RWPE2 (cell line): ENCODE measurements at regions not wholly inside any gene's neighbourhood (a gene's known extent, or its start where the extent isn't known, plus 50 kb on each side); places are given as distances from the start of the nearest gene placed in this dataset.

Source experiments
- ATAC-seq: fragments of 200-7000 bp; cut with Tn5 transposase; 3 replicates; pipeline ENCODE4 v1.9.1; 2021; ENCODE audit warnings: low read depth
- DNase-seq: peaks from one replicate; pipeline ENCODE4 v3.0.0-alpha.2; 2020; ENCODE audit warnings: low spot score
- H3K27ac ChIP-seq: fragments of 450-650 bp; 2 replicates; pipeline ENCODE4 v1.5.1; 2017; ENCODE audit warnings: mild to moderate bottlenecking; ENCODE audit not compliant: poor library complexity, severe bottlenecking
- H3K27me3 ChIP-seq: fragments of 250-450 bp; sonication (Bioruptor Pico); 2 replicates; pipeline ENCODE4 v1.5.1; 2021; ENCODE audit warnings: mild to moderate bottlenecking, moderate library complexity; ENCODE audit not compliant: insufficient read depth, poor library complexity, severe bottlenecking
- H3K36me3 ChIP-seq: fragments of 250-450 bp; sonication (Bioruptor Pico); 2 replicates; pipeline ENCODE4 v1.5.1; 2020; ENCODE audit warnings: low read depth, mild to moderate bottlenecking, moderate library complexity
- H3K4me1 ChIP-seq: fragments of 250-450 bp; sonication (Bioruptor Pico); 2 replicates; pipeline ENCODE4 v1.5.1; 2021; ENCODE audit warnings: mild to moderate bottlenecking, moderate library complexity; ENCODE audit not compliant: insufficient read depth, poor library complexity, severe bottlenecking
- H3K4me3 ChIP-seq: fragments of 250-450 bp; sonication (Bioruptor Pico); 2 replicates; pipeline ENCODE4 v1.5.1; 2021; ENCODE audit warnings: mild to moderate bottlenecking, moderate library complexity; ENCODE audit not compliant: severe bottlenecking
- H3K9me3 ChIP-seq: fragments of 250-450 bp; sonication (Bioruptor Pico); 2 replicates; pipeline ENCODE4 v1.5.1; 2021; ENCODE audit warnings: mild to moderate bottlenecking, moderate library complexity; ENCODE audit not compliant: severe bottlenecking
- TF ChIP-seq, protein P1 (sequence below): fragments of 450-650 bp; IDR thresholded peaks from one replicate; pipeline ENCODE4 v1.5.1; 2017; ENCODE audit warnings: mild to moderate bottlenecking, moderate library complexity; ENCODE audit not compliant: poor library complexity, severe bottlenecking

DNA sequence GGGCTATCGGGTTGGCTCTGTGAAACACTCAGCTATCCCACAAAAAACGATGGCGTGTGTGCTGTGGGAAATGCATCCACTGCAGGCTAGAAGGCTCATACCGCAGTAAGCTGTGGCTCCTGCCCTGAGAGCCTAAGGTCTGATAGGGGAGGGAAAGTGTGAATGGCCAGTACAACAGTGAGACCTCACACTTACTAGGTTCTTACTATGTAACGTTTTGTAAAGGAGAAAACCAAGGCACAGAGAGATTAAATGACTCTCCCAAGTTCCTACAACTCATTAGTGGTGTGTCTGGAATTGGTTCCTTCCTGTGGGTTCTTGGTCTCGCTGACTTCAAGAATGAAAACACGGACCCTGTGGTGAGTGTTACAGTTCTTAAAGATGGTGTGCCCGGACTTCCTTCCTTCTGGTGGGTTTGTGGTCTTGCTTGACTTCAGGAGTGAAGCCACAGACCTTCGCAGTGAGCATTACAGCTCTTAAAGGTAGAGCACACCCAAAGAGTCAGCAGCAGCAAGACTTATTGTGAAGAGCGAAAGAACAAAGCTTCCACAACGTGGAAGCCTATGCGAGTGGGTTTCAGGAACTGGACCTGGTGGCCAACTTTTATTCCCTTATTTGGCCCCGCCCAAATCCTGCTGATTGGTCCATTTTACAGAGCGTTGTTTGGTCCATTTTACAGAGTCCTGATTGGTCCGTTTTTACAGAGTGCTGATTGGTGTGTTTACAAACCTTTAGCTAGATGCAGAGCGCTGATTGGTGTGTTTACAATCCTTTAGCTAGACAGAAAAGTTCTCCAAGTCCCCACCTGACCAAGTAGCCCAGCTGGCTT is 161.7 kb downstream of the POLR2M start:
- Histone ChIP-seq H3K4me3 (no peak overlapping the region), H3K9me3 (no peaks in the 10 kb centered on the region), H3K36me3 (no peaks in the 10 kb centered on the region), H3K27ac (no peak overlapping the region), H3K27me3 (no peaks in the 10 kb centered on the region), H3K4me1 (peaks cover 2% of the 10 kb centered on the region)
- no peak for ATAC-seq
- no peak for DNase-seq
- TF ChIP-seq, protein P1, sequence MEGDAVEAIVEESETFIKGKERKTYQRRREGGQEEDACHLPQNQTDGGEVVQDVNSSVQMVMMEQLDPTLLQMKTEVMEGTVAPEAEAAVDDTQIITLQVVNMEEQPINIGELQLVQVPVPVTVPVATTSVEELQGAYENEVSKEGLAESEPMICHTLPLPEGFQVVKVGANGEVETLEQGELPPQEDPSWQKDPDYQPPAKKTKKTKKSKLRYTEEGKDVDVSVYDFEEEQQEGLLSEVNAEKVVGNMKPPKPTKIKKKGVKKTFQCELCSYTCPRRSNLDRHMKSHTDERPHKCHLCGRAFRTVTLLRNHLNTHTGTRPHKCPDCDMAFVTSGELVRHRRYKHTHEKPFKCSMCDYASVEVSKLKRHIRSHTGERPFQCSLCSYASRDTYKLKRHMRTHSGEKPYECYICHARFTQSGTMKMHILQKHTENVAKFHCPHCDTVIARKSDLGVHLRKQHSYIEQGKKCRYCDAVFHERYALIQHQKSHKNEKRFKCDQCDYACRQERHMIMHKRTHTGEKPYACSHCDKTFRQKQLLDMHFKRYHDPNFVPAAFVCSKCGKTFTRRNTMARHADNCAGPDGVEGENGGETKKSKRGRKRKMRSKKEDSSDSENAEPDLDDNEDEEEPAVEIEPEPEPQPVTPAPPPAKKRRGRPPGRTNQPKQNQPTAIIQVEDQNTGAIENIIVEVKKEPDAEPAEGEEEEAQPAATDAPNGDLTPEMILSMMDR = no peak

DNA sequence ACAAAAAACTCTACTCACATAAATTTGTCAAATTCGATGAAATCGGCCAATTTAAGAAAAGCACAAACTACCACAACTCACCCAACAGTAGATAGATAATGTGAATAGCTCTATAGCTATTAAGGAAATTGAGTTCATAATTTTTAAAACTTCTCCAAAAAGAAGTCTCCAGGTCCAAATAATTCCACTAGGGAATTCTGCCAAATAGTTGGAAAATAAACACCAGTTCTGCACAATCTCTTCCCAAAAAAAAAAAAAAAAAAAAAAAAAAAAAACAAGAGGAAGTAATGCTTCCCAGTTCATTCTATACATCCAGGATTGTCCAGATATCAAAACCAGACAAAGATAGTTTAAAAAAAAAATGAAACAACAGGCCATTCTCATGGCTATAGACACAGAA is 164.2 kb downstream of the POLR2M start:
- Histone ChIP-seq H3K4me3 (no peak overlapping the region), H3K4me1 (peaks cover 16% of the 10 kb centered on the region), H3K27me3 (no peaks in the 10 kb centered on the region), H3K9me3 (peaks cover 5% of the 10 kb centered on the region), H3K36me3 (no peaks in the 10 kb centered on the region), H3K27ac (no peak overlapping the region)
- DNase-seq (no peak), ATAC-seq (no peak)
- TF ChIP-seq, protein P1 = no peak

DNA sequence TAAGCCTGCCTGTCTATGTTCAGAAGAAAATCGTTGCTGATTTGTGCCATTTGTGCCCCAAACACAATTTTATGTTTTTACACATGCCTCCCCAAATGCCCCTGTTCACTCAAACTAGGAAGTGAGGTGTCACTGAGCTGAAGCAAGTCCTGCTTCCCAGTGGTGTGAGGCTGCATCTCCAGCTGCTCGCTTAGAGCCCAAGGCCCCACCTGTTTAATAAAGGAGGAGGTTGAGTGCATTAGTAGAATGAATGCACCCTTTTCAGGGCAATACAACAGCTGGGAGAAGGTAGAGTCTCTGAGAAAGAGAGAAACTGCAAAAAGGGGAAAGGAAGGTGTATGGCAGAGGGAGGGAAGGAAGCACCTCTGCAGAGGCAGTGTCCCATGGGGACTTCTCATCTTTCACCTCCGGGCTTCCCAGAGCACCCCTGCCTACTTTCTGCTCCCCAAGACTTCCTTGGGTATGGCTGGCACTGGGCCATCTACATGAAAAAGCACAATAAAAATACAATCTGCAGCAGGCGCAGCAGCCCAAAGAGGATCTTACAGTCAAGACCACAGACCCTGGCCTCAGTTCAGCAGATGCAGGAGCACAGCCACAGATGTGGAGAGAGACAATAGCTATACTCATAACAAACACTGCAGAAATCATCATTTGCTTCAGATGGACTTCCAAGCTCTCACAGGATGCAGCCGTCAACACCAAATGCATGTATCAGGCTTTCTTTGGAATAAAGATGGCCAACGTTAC is 165.9 kb downstream of the POLR2M start:
- Histone ChIP-seq H3K9me3 (peaks cover 8% of the 10 kb centered on the region), H3K36me3 (no peaks in the 10 kb centered on the region), H3K4me3 (no peak overlapping the region), H3K4me1 (peaks cover 16% of the 10 kb centered on the region), H3K27ac (peak overlapping the region; percentile 81), H3K27me3 (no peaks in the 10 kb centered on the region)
- ATAC-seq (no peak), DNase-seq (no peak)
- TF ChIP-seq, protein P1 = no peak

DNA sequence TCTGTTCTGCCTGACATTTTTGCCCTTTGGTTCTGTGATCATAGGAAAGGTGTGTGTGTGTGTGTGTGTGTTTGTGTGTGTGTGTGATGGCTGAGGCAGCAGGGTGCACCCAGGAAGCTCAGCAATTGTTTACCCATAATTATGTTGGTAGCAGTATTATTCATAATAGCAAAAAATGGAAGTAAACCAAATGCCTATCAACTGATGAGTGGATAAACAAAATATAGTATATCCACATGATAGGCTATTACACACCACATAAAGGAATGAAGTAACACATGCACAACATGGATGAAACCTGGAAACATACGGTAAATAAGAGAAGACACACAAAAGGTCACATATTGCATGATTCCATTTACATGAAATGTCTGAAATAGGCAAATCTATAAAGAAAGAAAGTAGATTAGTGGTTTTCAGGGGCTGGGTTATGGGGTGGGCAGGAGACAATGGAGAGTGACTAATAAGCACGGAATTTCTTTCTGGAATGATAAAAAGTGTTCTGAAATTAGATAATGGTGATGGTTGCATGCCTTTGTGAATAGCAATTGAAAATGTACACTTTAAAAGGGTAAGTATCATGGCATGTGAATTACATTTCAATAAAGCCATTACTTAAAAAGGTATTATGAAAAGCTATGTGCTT is 167.2 kb downstream of the POLR2M start:
- Histone ChIP-seq H3K4me3 (no peak overlapping the region), H3K27ac (peak overlapping the region; percentile 81), H3K9me3 (peaks cover 8% of the 10 kb centered on the region), H3K4me1 (peaks cover 22% of the 10 kb centered on the region), H3K27me3 (no peaks in the 10 kb centered on the region), H3K36me3 (no peaks in the 10 kb centered on the region)
- ATAC-seq (peak; percentile 93), DNase-seq (no peak)
- TF ChIP-seq, protein P1 = no peak
